Stomach smooth muscle (tissue), 2 donors: ENCODE measurements at regions not wholly inside any gene's neighbourhood (a gene's known extent, or its start where the extent isn't known, plus 50 kb on each side); places are given as distances from the start of the nearest gene placed in this dataset.

Experiments used
- H3K27ac ChIP-seq: one replicate; pipeline ENCODE4 v1.7.0; 2013; ENCODE audit warnings: mild to moderate bottlenecking, low read length, inconsistent platforms
- H3K27me3 ChIP-seq, 2 donors: one replicate each; pipeline ENCODE4 v1.7.0; 2013; ENCODE audit warnings: low read length in 2 of 2; ENCODE audit not compliant: insufficient read depth in 2 of 2, control insufficient read depth in 1 of 2
- H3K36me3 ChIP-seq, 2 donors: one replicate each; pipeline ENCODE4 v1.7.0; 2013; ENCODE audit warnings: low read length in 2 of 2; ENCODE audit not compliant: control insufficient read depth in 2 of 2, insufficient read depth in 2 of 2
- H3K4me1 ChIP-seq: one replicate; pipeline ENCODE4 v1.7.0; 2013; ENCODE audit warnings: low read length; ENCODE audit not compliant: control insufficient read depth, insufficient read depth
- H3K4me3 ChIP-seq, 2 donors: one replicate each; pipeline ENCODE4 v1.7.0; 2013; ENCODE audit warnings: low read length in 2 of 2
- H3K9ac ChIP-seq, 2 donors: one replicate each; pipeline ENCODE4 v1.7.0; 2013; ENCODE audit warnings: low read length in 2 of 2, mild to moderate bottlenecking in 1 of 2
- H3K9me3 ChIP-seq, 2 donors: one replicate each; pipeline ENCODE4 v1.7.0; 2013; ENCODE audit warnings: low read length in 2 of 2; ENCODE audit not compliant: control insufficient read depth in 2 of 2
- donor health status: healthy.
- donor health status: Pancreatic carcinoma.

DNA sequence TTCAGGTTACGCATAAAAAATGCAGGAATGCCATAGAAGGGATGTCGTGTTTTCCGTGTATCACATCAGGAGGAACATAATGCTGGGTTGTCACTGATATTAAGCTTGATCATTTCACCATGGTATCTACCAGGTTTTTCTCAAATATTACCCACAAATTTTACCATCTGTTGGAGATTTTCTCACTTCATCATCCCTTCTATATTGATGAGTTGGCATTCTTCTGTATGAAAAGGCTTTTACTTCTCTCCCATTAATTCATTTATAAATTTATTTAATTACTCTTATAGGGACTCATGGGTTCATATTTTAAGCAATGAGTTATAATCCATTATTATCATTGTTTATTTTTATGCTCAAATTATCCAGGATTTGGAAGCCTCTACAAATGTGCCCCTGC is 608.2 kb downstream of the EPHA4 start:
- H3K27ac ChIP-seq, result no peak overlapping the region
- H3K36me3 ChIP-seq, result no peaks in the 10 kb centered on the region
- H3K4me3 ChIP-seq, result no peak overlapping the region
- H3K9me3 ChIP-seq, result no peaks in the 10 kb centered on the region
- peaks cover 3% of the 10 kb centered on the region for H3K4me1 ChIP-seq
- no peak overlapping the region for H3K9ac ChIP-seq
- H3K27me3 ChIP-seq, result no peaks in the 10 kb centered on the region

DNA sequence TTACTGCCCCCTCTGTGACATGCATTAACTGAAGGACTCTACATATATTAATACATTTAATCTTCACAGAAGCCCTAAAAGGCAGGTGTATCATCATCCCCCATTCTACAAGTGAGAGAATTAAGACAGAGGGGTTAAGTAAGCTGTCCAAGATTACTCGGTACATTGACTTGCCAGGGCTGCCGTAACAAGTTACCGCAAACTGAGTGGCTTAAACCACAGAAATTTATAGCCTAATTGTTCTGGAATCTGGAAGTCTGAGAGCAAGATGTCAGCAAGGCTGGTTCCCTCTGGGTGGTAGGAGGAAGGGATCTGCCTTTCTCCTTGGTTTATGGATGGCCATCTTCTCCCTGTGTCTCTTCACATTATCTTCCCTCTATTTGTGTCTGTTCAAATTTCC is 605.5 kb downstream of the EPHA4 start:
- no peaks in the 10 kb centered on the region for H3K4me1 ChIP-seq
- no peaks in the 10 kb centered on the region for H3K36me3 ChIP-seq
- H3K9me3 ChIP-seq, result no peaks in the 10 kb centered on the region
- H3K27ac ChIP-seq, result no peak overlapping the region
- no peak overlapping the region for H3K4me3 ChIP-seq
- H3K9ac ChIP-seq, result no peak overlapping the region
- H3K27me3 ChIP-seq, result no peaks in the 10 kb centered on the region

DNA sequence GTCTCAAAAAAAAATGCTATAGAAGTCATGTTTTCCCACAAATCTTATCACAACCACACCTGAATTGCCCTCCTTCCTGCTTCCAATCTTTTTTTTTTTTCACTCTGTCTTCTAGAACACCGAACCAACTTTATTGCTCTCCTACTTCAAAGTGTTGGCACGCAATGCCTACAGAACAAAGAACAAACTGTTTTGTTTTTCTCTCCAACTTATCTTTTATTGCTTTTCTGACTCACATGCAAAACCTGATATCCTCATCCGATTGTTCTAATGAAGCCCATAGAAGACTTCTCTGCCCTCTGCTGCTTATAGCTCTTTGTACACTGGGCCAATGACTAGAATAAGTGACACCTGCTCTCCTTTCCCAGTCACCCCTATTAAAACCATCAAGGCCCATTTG is 602.8 kb downstream of the EPHA4 start:
- Histone ChIP-seq H3K9me3 (no peaks in the 10 kb centered on the region), H3K27ac (no peak overlapping the region), H3K4me3 (no peak overlapping the region), H3K27me3 (no peaks in the 10 kb centered on the region), H3K9ac (no peak overlapping the region), H3K4me1 (no peaks in the 10 kb centered on the region), H3K36me3 (no peaks in the 10 kb centered on the region)

DNA sequence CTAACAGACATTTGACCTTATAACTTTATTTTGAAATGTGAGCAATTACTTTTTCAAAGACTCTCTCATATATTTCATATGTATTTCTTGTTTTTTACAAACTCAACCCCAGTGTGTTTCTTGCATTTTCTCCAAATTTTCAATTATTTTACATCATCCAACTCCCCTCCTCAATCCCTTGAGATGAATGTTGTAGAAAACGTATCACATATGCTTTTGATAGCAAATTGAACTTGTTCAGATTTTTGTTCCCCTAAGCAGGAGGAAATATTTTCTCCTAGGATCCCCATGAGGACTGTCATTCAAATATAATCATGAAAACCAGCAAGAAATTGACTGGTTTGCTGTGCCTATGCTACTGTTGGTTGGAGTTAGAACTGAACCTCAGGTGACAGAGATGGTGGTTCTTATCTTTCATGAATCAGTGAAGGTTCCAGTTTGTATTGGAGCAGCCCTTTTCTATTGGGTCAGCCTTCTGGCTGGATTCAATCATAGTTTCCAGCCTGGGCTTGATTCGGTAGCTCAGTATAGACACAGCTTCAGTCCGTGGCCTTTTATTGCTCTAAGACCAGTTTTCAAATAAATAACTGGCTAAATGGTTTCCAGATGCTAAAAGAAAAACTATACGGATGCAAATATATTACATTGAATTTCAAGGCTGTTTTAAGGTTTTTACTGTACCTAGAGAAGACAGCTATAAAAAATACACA is 591.0 kb downstream of the EPHA4 start:
- H3K4me3 ChIP-seq, result no peak overlapping the region
- H3K27ac ChIP-seq, result no peak overlapping the region
- peaks cover 0 to 4% of the 10 kb centered on the region in 2 donors for H3K9me3 ChIP-seq
- no peaks in the 10 kb centered on the region for H3K36me3 ChIP-seq
- H3K4me1 ChIP-seq, result no peaks in the 10 kb centered on the region
- H3K27me3 ChIP-seq, result no peaks in the 10 kb centered on the region
- H3K9ac ChIP-seq, result no peak overlapping the region

DNA sequence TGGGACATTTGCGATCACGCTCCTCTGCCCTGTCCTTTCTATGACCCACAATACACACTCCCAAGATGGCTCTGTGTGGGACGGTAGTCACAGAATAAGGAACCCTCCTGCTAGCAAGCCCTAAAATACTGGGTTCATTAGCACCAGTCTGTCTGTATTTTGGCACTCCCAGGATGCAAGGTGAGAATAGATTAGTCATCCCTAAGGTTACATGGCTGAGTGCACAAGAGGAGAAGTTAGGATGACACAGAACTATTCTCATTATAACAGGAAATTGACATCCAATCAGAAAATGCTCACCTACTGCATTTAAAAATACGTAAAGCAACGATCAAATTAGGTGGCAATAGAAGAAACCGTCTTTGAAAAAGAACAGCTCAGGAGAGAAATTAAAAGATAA is 590.2 kb downstream of the EPHA4 start:
- H3K27me3 ChIP-seq, result no peaks in the 10 kb centered on the region
- H3K9ac ChIP-seq, result no peak overlapping the region
- peaks cover 0 to 4% of the 10 kb centered on the region in 2 donors for H3K9me3 ChIP-seq
- no peaks in the 10 kb centered on the region for H3K4me1 ChIP-seq
- no peaks in the 10 kb centered on the region for H3K36me3 ChIP-seq
- H3K27ac ChIP-seq, result no peak overlapping the region
- H3K4me3 ChIP-seq, result no peak overlapping the region

DNA sequence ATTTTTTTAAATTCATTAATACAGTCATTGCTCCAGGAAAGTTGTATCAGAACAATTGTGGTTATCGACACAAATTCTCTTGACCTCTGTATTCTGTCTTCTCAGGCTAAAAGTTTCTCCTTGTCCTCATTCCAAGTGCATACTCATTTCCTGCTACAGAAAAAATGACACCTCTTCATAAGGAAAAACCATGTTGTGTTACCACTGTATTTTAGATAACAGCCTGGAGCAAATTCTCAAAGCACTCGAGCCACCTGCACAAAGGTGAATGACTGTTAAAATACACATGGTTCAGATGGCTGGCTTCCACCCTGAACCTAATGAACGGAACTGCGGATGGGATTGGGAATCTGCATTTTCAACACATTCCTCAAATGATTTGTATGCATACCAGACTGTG is 586.5 kb downstream of the EPHA4 start:
- Histone ChIP-seq H3K27me3 (no peaks in the 10 kb centered on the region), H3K9me3 (no peaks in the 10 kb centered on the region), H3K36me3 (no peaks in the 10 kb centered on the region), H3K27ac (no peak overlapping the region), H3K9ac (no peak overlapping the region), H3K4me1 (no peaks in the 10 kb centered on the region), H3K4me3 (no peak overlapping the region)

DNA sequence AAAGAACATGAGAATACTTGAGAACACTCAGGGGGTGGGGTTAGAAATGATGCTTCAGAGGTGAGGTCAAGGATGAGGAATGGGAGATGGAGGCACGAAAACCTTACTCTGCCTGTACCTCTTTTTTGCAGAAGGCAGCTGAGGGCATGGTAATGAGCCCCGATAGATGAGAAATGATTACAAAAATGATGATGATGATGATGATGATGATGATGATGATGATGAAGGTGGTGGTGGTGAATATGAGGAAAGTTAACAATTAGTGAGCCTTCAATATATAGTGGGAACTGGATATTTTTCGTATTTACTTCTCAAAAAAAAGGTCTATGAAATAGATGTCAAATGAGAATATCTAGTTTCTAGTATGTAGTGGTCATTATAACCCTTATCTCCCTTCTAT is 584.3 kb downstream of the EPHA4 start:
- Histone ChIP-seq H3K36me3 (no peaks in the 10 kb centered on the region), H3K27me3 (no peaks in the 10 kb centered on the region), H3K9ac (no peak overlapping the region), H3K4me1 (no peaks in the 10 kb centered on the region), H3K27ac (no peak overlapping the region), H3K9me3 (no peaks in the 10 kb centered on the region), H3K4me3 (no peak overlapping the region)

DNA sequence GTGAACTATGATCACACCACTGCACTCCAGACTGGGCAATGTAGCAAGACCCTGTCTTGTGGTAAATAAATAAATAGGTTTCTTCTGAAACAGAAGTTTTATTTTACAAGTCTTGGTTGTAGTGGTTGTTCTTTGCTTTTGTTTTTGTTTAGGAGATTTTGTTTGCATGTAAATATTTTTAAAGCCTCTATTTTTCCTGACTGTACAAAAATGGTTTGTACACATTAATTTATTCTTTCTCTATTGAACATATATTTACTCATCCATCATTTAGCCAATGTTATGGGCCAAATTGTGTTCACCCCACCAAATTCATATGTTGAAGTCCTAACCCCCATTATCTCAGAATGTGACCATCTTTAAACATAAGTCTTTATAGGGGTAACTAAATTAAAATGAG is 580.1 kb downstream of the EPHA4 start:
- H3K4me1 ChIP-seq, result no peaks in the 10 kb centered on the region
- no peak overlapping the region for H3K4me3 ChIP-seq
- no peak overlapping the region for H3K27ac ChIP-seq
- no peak overlapping the region for H3K9ac ChIP-seq
- H3K27me3 ChIP-seq, result no peaks in the 10 kb centered on the region
- H3K36me3 ChIP-seq, result no peaks in the 10 kb centered on the region
- H3K9me3 ChIP-seq, result no peaks in the 10 kb centered on the region

DNA sequence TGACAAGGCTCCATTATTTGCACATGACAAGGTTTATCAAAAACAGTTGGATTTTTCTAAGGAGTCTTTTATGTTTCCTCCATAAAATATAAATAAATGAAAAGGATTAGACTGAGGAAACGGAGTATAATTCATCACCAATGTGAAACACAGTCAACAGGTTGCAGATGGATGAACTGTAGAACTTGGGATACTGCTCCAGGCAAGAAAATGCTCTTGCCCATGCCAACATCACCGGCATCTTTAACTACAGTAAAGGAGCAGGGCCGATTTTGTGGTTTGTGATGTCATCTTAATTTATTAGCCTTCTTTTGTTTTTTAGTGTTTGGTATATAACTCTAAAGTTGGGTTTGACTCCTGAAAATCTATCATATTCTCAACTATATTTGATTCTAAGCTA is 577.3 kb downstream of the EPHA4 start:
- no peak overlapping the region for H3K27ac ChIP-seq
- H3K36me3 ChIP-seq, result no peaks in the 10 kb centered on the region
- H3K4me3 ChIP-seq, result no peak overlapping the region
- no peaks in the 10 kb centered on the region for H3K9me3 ChIP-seq
- H3K27me3 ChIP-seq, result no peaks in the 10 kb centered on the region
- H3K4me1 ChIP-seq, result no peaks in the 10 kb centered on the region
- no peak overlapping the region for H3K9ac ChIP-seq

DNA sequence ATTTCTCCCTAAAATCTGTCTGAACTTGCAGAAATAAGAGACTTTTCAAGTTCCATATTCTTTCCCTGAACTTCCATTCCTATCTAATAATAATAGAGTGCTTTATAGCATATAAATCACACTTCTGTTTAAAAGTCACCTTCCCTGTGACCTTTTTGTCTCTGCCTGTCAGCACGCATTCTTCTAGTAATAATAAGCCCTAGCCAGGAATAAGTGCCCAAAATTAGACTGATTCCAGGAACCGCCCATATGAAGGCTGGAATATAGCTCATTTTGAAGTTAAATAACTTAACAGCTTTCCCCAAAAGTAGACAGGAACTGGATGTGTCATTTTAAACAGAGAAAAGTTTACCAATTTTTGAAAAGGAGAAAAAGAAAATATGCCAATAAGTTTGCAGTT is 576.5 kb downstream of the EPHA4 start:
- H3K4me3 ChIP-seq, result no peak overlapping the region
- H3K27me3 ChIP-seq, result no peaks in the 10 kb centered on the region
- no peaks in the 10 kb centered on the region for H3K9me3 ChIP-seq
- no peaks in the 10 kb centered on the region for H3K36me3 ChIP-seq
- no peak overlapping the region for H3K9ac ChIP-seq
- no peaks in the 10 kb centered on the region for H3K4me1 ChIP-seq
- no peak overlapping the region for H3K27ac ChIP-seq

DNA sequence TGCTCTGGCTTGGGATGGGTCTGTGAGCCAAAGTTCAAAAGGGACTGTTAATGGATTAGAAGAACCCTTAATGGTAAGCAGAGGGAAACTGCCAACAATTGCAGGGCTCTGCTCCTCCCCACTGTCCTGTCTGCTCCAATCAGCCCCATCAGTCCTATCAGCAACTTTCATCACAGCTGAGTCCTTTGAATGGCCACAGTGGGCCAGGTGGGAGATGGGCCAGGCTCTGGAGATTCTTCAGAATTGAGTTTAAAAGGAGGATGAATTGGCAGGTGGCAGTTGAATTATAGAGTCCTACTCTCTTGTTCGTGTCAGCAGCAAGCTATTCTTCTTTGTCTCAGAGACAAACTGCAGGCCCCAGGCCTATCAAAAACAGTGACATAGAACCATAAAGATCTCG is 573.9 kb downstream of the EPHA4 start:
- Histone ChIP-seq H3K27me3 (no peaks in the 10 kb centered on the region), H3K27ac (no peak overlapping the region), H3K9ac (no peak overlapping the region), H3K4me1 (no peaks in the 10 kb centered on the region), H3K4me3 (no peak overlapping the region), H3K9me3 (no peaks in the 10 kb centered on the region), H3K36me3 (no peaks in the 10 kb centered on the region)
